GM12878 (cell line): ENCODE measurements at regions not wholly inside any gene's neighbourhood (a gene's known extent, or its start where the extent isn't known, plus 50 kb on each side); places are given as distances from the start of the nearest gene placed in this dataset.

Experiments
- ATAC-seq: fragments of 200-7000 bp; cut with Tn5 transposase; 3 replicates; pipeline ENCODE4 v1.9.1; 2020; ENCODE audit warnings: mild to moderate bottlenecking, moderate library complexity
- BruUV-seq: library from RNA; stranded (reverse); fragments of 400-500 nt; replicated peaks from 2 replicates; lab custom pipeline; 2021; lab: Mats Ljungman, UMichigan
- CTCF ChIA-PET: fragments of 300-600 bp; sonication (Branson Sonifier 250); formaldehyde crosslinking; extraction: SDS; loops from one replicate; lab custom pipeline; 2021; ENCODE audit warnings: inconsistent platforms; lab: Yijun Ruan, JAX
- POLR2A ChIA-PET: fragments of 350-600 bp; formaldehyde crosslinking; extraction: SDS; loops from one replicate; lab custom pipeline; 2021; ENCODE audit warnings: inconsistent platforms; lab: Charles Lee
- RAD21 ChIA-PET: fragments of 300-600 bp; sonication (Branson Sonifier 250); formaldehyde crosslinking; loops from one replicate; lab custom pipeline; 2023; ENCODE audit warnings: antibody characterized with exemption; ENCODE audit not compliant: unreplicated experiment; lab: Charles Lee
- SMC1A ChIA-PET: fragments of 300-600 bp; sonication (Branson Sonifier 250); formaldehyde crosslinking; loops from one replicate; lab custom pipeline; 2023; ENCODE audit not compliant: unreplicated experiment, uncharacterized antibody; lab: Charles Lee
- DNase-seq: peaks from one replicate; pipeline ENCODE4 v3.0.0-alpha.2; 2011; ENCODE audit warnings: low read depth, low spot score
- FAIRE-seq: peaks from 3 replicates; lab custom pipeline; 2011; peaks lifted over from hg19 to GRCh38; lab: Jason Lieb, UNC
- H2AFZ ChIP-seq: 2 replicates; pipeline ENCODE4 v1.6.0; 2011; ENCODE audit warnings: low read depth, low read length, control low read depth; ENCODE audit not compliant: control insufficient read depth
- H3K27ac ChIP-seq: 2 replicates; pipeline ENCODE4 v1.5.1; 2011; ENCODE audit warnings: control low read depth; ENCODE audit not compliant: control insufficient read depth, insufficient read depth
- H3K27me3 ChIP-seq, 2 experiments: replicated peaks in 1 of 2; 2 replicates each; pipeline versions ENCODE4 v1.6.0 to v1.6.1; 2011; ENCODE audit warnings: low read length in 1 of 2; ENCODE audit not compliant: control insufficient read depth in 2 of 2, insufficient read depth in 2 of 2
- H3K36me3 ChIP-seq, 2 experiments: 2 replicates each; pipeline ENCODE4 v1.5.1; 2011; ENCODE audit warnings: low read length in 1 of 2; ENCODE audit not compliant: control insufficient read depth in 2 of 2, insufficient read depth in 2 of 2
- H3K4me1 ChIP-seq: 2 replicates; pipeline ENCODE4 v1.6.1; 2011; ENCODE audit warnings: mild to moderate bottlenecking, low read length, moderate library complexity, mixed read lengths; ENCODE audit not compliant: control insufficient read depth, insufficient read depth
- H3K4me2 ChIP-seq: 2 replicates; pipeline ENCODE4 v1.6.0; 2011; ENCODE audit warnings: control low read depth; ENCODE audit not compliant: control insufficient read depth, insufficient read depth
- H3K4me3 ChIP-seq: fragments of 200-600 bp; sonication (generic); 2 replicates; pipeline ENCODE4 v1.5.1; 2016
- H3K79me2 ChIP-seq: 2 replicates; pipeline ENCODE4 v1.6.0; 2011; ENCODE audit warnings: low read length; ENCODE audit not compliant: control insufficient read depth, insufficient read depth
- H3K9ac ChIP-seq: 2 replicates; pipeline ENCODE4 v1.8.0; 2011; ENCODE audit warnings: low read length, control low read depth, mixed read lengths; ENCODE audit not compliant: control insufficient read depth, insufficient read depth
- H3K9me3 ChIP-seq: replicated peaks from 3 replicates; pipeline ENCODE4 v1.5.1; 2011; ENCODE audit warnings: mild to moderate bottlenecking, low read length; ENCODE audit not compliant: control insufficient read depth, insufficient read depth
- H4K20me1 ChIP-seq: 2 replicates; pipeline ENCODE4 v1.6.0; 2011; ENCODE audit not compliant: control insufficient read depth, insufficient read depth
- BRCA1 ChIP-seq: IDR thresholded peaks from 2 replicates; pipeline ENCODE4 v1.6.1; 2011; ENCODE audit warnings: low read depth, low read length, improper control_type of control experiment
- CHD1 ChIP-seq: IDR thresholded peaks from 2 replicates; pipeline ENCODE4 v1.6.1; 2012; ENCODE audit warnings: low read depth, low read length, improper control_type of control experiment
- HCFC1 ChIP-seq: fragments of 150-350 bp; IDR thresholded peaks from 2 replicates; pipeline ENCODE4 v1.6.1; 2014; ENCODE audit warnings: low read length
- NFXL1 ChIP-seq: fragments of 450-650 bp; IDR thresholded peaks from 2 replicates; pipeline ENCODE4 v1.6.1; 2017; ENCODE audit warnings: antibody characterized with exemption, mild to moderate bottlenecking, borderline replicate concordance
- NRF1 ChIP-seq: conservative IDR thresholded peaks from 2 replicates; pipeline ENCODE4 v1.6.1; 2011; ENCODE audit warnings: mild to moderate bottlenecking, low read depth, low read length, improper control_type of control experiment
- POLR2AphosphoS5 ChIP-seq: IDR thresholded peaks from 2 replicates; pipeline ENCODE4 v1.6.1; 2011; ENCODE audit warnings: mild to moderate bottlenecking, low read length, inconsistent platforms
- RELA ChIP-seq: fragments of 450-650 bp; IDR thresholded peaks from 2 replicates; pipeline ENCODE4 v1.8.0; 2014; ENCODE audit warnings: borderline replicate concordance; ENCODE audit not compliant: partially characterized antibody
- SIN3A ChIP-seq: IDR thresholded peaks from 2 replicates; pipeline ENCODE4 v1.6.1; 2012; ENCODE audit warnings: low read depth, low read length, improper control_type of control experiment
- SMAD5 ChIP-seq: IDR thresholded peaks from 2 replicates; pipeline ENCODE4 v1.6.1; 2016; ENCODE audit warnings: antibody characterized with exemption, low read depth
- SP1 ChIP-seq: IDR thresholded peaks from one replicate; pipeline ENCODE4 v1.6.1; 2011; ENCODE audit warnings: low read depth, low read length
- TCF7 ChIP-seq: IDR thresholded peaks from 2 replicates; pipeline ENCODE4 v1.6.1; 2014; ENCODE audit warnings: antibody characterized with exemption, borderline replicate concordance
- WGBS: methylation state at CpG from one replicate; pipeline ENCODE4 v1.1.6; 2016; ENCODE audit warnings: low lambda C conversion rate; ENCODE audit not compliant: insufficient replicate concordance, insufficient coverage; ENCODE audit errors: missing lambda C conversion rate; 5-methylcytosine and 5-hydroxymethylcytosine counted together
- in situ Hi-C: fragments of 300-500 bp; cut with MboI; formaldehyde crosslinking; loops from 9 replicates; pipeline ENCODE4 v1.14.3; 2018; ENCODE audit warnings: mixed read lengths
- intact Hi-C: fragments of 100-400 bp; cut with micrococcal nuclease; formaldehyde crosslinking; loops from one replicate; pipeline ENCODE4 v1.14.2; 2022; ENCODE audit not compliant: unreplicated experiment
- TF ChIP-seq, protein P1 (sequence below): fragments of 450-650 bp; IDR thresholded peaks from 2 replicates; pipeline ENCODE4 v1.6.1; 2017; ENCODE audit warnings: borderline replicate concordance
- TF ChIP-seq, protein P2 (sequence below): IDR thresholded peaks from 2 replicates; pipeline ENCODE4 v1.6.1; 2011; ENCODE audit warnings: low read depth, mild to moderate bottlenecking, low read length, moderate library complexity, borderline replicate concordance; ENCODE audit errors: extremely low read depth
- TF ChIP-seq, protein P3 (sequence below): IDR thresholded peaks from 2 replicates; pipeline ENCODE4 v1.6.1; 2012; ENCODE audit warnings: low read depth, low read length, improper control_type of control experiment
- TF ChIP-seq, protein P4 (sequence below): IDR thresholded peaks from 2 replicates; pipeline ENCODE4 v1.6.1; 2011; ENCODE audit warnings: low read depth, low read length, improper control_type of control experiment, borderline replicate concordance
- TF ChIP-seq, protein P5 (sequence below): fragments of 450-650 bp; IDR thresholded peaks from 2 replicates; pipeline ENCODE4 v1.6.1; 2016; ENCODE audit warnings: mild to moderate bottlenecking, moderate library complexity, borderline replicate concordance

DNA sequence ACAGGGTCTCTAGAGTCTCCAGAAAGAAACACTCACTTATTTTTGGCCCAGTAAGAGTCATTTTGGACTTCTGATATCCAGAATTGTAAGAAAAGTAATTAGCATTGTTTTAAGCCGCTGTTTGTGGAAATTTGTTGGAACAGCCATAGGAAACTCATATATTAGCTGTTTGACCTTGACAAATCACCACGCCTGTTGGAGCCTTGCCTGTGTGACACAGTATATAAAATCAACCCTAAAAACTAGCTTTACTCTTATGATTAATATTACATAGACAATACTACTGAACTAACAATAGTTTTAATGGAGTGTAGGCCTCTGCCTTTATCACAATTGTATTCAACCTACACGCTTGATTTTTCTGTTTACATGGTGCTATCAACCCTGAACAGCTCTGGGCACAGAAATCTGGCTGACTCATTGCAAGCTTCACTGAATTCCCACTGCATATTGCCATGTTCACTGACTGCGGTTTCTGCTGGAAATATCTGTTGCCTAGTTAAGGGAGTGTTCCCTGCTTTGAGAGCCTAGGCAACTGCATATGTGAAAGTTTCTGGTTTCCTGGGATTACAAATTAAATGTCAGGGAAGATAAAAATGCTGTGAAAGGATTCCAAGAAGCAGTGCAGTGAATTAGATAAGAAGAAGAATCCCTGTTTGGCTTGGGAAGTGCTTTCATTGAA lies 419.5 kb upstream of the DEPDC1 start (continued):
- TF ChIP-seq SIN3A (no peak), NFXL1 (no peak), POLR2AphosphoS5 (no peak), SMAD5 (no peak)
- TF ChIP-seq, protein P1, sequence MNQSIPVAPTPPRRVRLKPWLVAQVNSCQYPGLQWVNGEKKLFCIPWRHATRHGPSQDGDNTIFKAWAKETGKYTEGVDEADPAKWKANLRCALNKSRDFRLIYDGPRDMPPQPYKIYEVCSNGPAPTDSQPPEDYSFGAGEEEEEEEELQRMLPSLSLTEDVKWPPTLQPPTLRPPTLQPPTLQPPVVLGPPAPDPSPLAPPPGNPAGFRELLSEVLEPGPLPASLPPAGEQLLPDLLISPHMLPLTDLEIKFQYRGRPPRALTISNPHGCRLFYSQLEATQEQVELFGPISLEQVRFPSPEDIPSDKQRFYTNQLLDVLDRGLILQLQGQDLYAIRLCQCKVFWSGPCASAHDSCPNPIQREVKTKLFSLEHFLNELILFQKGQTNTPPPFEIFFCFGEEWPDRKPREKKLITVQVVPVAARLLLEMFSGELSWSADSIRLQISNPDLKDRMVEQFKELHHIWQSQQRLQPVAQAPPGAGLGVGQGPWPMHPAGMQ, result no peak
- TF ChIP-seq, protein P2, sequence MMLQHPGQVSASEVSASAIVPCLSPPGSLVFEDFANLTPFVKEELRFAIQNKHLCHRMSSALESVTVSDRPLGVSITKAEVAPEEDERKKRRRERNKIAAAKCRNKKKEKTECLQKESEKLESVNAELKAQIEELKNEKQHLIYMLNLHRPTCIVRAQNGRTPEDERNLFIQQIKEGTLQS, result no peak
- TF ChIP-seq, all 136 proteins: peak for 0

DNA sequence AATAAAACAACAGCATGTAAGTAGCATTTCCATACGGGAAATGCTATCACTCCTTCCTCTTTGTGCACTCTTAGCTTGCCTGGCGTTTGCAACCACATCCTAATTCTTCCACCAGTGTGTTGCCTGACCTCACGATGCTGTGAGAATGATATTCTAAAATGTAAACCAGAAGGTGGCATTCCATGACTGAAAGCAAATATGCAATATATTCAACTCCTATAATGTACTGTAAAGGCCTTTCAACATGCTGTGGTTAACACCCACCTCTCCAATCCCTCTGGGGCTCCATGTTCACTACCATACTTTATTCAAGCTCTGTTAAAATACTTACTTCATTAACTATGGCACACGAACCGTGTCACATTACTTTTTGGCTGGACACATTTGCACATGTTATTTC lies 420.6 kb upstream of the DEPDC1 start:
- no peak for ATAC-seq
- 2% methylated on average over 5 of the region's 5 CpGs for WGBS
- no TSS peak for BruUV-seq
- TF ChIP-seq TCF7 (no peak), HCFC1 (no peak), SP1 (no peak), BRCA1 (no peak), RELA (no peak), SIN3A (no peak), NRF1 (no peak), CHD1 (no peak)
- TF ChIP-seq, protein P3, sequence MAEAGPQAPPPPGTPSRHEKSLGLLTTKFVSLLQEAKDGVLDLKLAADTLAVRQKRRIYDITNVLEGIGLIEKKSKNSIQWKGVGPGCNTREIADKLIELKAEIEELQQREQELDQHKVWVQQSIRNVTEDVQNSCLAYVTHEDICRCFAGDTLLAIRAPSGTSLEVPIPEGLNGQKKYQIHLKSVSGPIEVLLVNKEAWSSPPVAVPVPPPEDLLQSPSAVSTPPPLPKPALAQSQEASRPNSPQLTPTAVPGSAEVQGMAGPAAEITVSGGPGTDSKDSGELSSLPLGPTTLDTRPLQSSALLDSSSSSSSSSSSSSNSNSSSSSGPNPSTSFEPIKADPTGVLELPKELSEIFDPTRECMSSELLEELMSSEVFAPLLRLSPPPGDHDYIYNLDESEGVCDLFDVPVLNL, result no peak
- TF ChIP-seq, protein P4, sequence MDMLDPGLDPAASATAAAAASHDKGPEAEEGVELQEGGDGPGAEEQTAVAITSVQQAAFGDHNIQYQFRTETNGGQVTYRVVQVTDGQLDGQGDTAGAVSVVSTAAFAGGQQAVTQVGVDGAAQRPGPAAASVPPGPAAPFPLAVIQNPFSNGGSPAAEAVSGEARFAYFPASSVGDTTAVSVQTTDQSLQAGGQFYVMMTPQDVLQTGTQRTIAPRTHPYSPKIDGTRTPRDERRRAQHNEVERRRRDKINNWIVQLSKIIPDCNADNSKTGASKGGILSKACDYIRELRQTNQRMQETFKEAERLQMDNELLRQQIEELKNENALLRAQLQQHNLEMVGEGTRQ, result no peak
- TF ChIP-seq, protein P5, sequence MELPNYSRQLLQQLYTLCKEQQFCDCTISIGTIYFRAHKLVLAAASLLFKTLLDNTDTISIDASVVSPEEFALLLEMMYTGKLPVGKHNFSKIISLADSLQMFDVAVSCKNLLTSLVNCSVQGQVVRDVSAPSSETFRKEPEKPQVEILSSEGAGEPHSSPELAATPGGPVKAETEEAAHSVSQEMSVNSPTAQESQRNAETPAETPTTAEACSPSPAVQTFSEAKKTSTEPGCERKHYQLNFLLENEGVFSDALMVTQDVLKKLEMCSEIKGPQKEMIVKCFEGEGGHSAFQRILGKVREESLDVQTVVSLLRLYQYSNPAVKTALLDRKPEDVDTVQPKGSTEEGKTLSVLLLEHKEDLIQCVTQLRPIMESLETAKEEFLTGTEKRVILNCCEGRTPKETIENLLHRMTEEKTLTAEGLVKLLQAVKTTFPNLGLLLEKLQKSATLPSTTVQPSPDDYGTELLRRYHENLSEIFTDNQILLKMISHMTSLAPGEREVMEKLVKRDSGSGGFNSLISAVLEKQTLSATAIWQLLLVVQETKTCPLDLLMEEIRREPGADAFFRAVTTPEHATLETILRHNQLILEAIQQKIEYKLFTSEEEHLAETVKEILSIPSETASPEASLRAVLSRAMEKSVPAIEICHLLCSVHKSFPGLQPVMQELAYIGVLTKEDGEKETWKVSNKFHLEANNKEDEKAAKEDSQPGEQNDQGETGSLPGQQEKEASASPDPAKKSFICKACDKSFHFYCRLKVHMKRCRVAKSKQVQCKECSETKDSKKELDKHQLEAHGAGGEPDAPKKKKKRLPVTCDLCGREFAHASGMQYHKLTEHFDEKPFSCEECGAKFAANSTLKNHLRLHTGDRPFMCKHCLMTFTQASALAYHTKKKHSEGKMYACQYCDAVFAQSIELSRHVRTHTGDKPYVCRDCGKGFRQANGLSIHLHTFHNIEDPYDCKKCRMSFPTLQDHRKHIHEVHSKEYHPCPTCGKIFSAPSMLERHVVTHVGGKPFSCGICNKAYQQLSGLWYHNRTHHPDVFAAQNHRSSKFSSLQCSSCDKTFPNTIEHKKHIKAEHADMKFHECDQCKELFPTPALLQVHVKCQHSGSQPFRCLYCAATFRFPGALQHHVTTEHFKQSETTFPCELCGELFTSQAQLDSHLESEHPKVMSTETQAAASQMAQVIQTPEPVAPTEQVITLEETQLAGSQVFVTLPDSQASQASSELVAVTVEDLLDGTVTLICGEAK, result no peak

More for the DNA sequence above, 420.6 kb upstream of the DEPDC1 start:
- Histone ChIP-seq H3K36me3 (no peaks in the 10 kb centered on the region), H2AFZ (no peak overlapping the region), H4K20me1 (no peaks in the 10 kb centered on the region), H3K79me2 (no peaks in the 10 kb centered on the region), H3K9ac (no peak overlapping the region), H3K9me3 (no peaks in the 10 kb centered on the region), H3K27me3 (no peaks in the 10 kb centered on the region), H3K4me3 (no peak overlapping the region), H3K4me2 (no peak overlapping the region), H3K27ac (no peak overlapping the region), H3K4me1 (no peaks in the 10 kb centered on the region)
- SMC1A ChIA-PET, result no interaction called here
- POLR2A ChIA-PET, result no interaction called here
- in situ Hi-C loops, result no loop called here
- intact Hi-C loops, result no loop called here
- RAD21 ChIA-PET, result no interaction called here
- DNase-seq, result no peak
- no peak for FAIRE-seq
- CTCF ChIA-PET, result no interaction called here
